Fibroblast of the conjunctiva (primary cell): ENCODE measurements at regions not wholly inside any gene's neighbourhood (a gene's known extent, or its start where the extent isn't known, plus 50 kb on each side); places are given as distances from the start of the nearest gene placed in this dataset.
"Not testable (repeated sequence)": the region's sequence is repeated elsewhere in the genome, so short reads cannot be mapped to it uniquely, and the experiment has no call there.

Source experiments
- DNase-seq: peaks from one replicate; pipeline ENCODE4 v3.0.0-alpha.2; 2010; ENCODE audit warnings: low read depth

GRCh38 chr13:90246687-90247345, 1100.7 kb upstream of the MIR17HG start:
- DNase-seq, result no peak

- no peak for DNase-seq
These were observed 1093.7 kb upstream of the MIR17HG start for GRCh38 chr13:90253806-90254205.

- DNase-seq, result no peak
These were observed 1093.0 kb upstream of the MIR17HG start for GRCh38 chr13:90254437-90254836.

- DNase-seq, result no peak
These were observed 1090.7 kb upstream of the MIR17HG start for GRCh38 chr13:90256746-90257145.

GRCh38 chr13:90258129-90258528, 1089.4 kb upstream of the MIR17HG start:
- no peak for DNase-seq

GRCh38 chr13:90261343-90261742, 1086.1 kb upstream of the MIR17HG start:
- no peak for DNase-seq

GRCh38 chr13:90270226-90270625, 1077.3 kb upstream of the MIR17HG start:
- DNase-seq, result no peak

GRCh38 chr13:90272356-90272755, 1075.1 kb upstream of the MIR17HG start:
- no peak for DNase-seq

- DNase-seq, result no peak
These were observed 1071.3 kb upstream of the MIR17HG start for GRCh38 chr13:90276216-90276615.

GRCh38 chr13:90278231-90278630, 1069.3 kb upstream of the MIR17HG start:
- not testable (repeated sequence) for DNase-seq

- no peak for DNase-seq
These were observed 1065.8 kb upstream of the MIR17HG start for GRCh38 chr13:90281709-90282108.

GRCh38 chr13:90287521-90287920, 1060.0 kb upstream of the MIR17HG start:
- DNase-seq, result no peak

GRCh38 chr13:90293793-90294361, 1053.6 kb upstream of the MIR17HG start:
- no peak for DNase-seq

- no peak for DNase-seq
These were observed 1048.2 kb upstream of the MIR17HG start for GRCh38 chr13:90299238-90299637.

GRCh38 chr13:90300015-90300414, 1047.5 kb upstream of the MIR17HG start:
- no peak for DNase-seq

GRCh38 chr13:90302107-90302506, 1045.4 kb upstream of the MIR17HG start:
- DNase-seq, result no peak

- no peak for DNase-seq
These were observed 1041.7 kb upstream of the MIR17HG start for GRCh38 chr13:90305796-90306195.

- DNase-seq, result no peak
These were observed 1040.4 kb upstream of the MIR17HG start for GRCh38 chr13:90307136-90307535.

GRCh38 chr13:90308249-90308648, 1039.2 kb upstream of the MIR17HG start:
- DNase-seq, result no peak

- DNase-seq, result no peak
These were observed 1035.6 kb upstream of the MIR17HG start for GRCh38 chr13:90311929-90312328.

- no peak for DNase-seq
These were observed 1032.4 kb upstream of the MIR17HG start for GRCh38 chr13:90315061-90315460.

- no peak for DNase-seq
These were observed 1026.8 kb upstream of the MIR17HG start for GRCh38 chr13:90320664-90321063.

- DNase-seq, result no peak
These were observed 1026.1 kb upstream of the MIR17HG start for GRCh38 chr13:90321281-90321931.

GRCh38 chr13:90329641-90330040, 1017.8 kb upstream of the MIR17HG start:
- DNase-seq, result no peak
